ENCODE measurements at regions not wholly inside any gene's neighbourhood (a gene's known extent, or its start where the extent isn't known, plus 50 kb on each side); places are given as distances from the start of the nearest gene placed in this dataset.

DNA sequence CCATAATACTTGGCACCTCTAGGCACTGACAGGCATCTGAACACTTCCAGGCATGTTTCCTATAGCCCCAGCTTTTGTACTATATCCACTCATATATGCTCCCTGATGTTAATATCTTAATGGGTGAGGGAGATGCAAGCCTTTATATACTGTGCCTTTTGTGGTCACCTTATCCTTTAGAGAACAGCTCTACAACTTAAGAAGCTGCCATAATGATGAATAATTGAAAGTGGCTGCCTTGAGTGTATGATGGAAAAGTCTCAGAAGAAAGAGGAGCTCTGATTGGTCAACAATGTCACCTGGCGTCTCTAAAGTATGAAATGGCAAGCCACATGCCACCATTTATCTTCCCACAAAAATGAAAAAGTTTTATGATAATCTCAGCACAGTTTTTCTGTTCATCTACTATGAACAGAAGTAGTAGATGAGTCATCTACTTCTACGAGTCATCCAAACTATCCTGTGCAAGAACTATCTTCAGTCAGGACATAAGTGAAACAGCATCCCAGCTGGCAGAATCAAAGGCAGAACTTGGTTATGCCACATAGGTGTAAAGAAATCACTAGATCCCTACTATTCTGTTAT lies 997.9 kb upstream of the CELF4 start:
- TF ChIP-seq, protein P1, sequence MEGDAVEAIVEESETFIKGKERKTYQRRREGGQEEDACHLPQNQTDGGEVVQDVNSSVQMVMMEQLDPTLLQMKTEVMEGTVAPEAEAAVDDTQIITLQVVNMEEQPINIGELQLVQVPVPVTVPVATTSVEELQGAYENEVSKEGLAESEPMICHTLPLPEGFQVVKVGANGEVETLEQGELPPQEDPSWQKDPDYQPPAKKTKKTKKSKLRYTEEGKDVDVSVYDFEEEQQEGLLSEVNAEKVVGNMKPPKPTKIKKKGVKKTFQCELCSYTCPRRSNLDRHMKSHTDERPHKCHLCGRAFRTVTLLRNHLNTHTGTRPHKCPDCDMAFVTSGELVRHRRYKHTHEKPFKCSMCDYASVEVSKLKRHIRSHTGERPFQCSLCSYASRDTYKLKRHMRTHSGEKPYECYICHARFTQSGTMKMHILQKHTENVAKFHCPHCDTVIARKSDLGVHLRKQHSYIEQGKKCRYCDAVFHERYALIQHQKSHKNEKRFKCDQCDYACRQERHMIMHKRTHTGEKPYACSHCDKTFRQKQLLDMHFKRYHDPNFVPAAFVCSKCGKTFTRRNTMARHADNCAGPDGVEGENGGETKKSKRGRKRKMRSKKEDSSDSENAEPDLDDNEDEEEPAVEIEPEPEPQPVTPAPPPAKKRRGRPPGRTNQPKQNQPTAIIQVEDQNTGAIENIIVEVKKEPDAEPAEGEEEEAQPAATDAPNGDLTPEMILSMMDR (conservative IDR thresholded peaks at IDR 0.05; ENCODE audit: low read depth, low read length) = no peak
- no peak for TF ChIP-seq EZH2 (IDR thresholded peaks at IDR 0.05; ENCODE audit: low read length, unreplicated experiment)
- TF ChIP-seq EZH2phosphoT487 (IDR thresholded peaks at IDR 0.05; ENCODE audit: borderline replicate concordance, low read length) = no peak
